HG03439 (cell line): ENCODE measurements at regions not wholly inside any gene's neighbourhood (a gene's known extent, or its start where the extent isn't known, plus 50 kb on each side); places are given as distances from the start of the nearest gene placed in this dataset.
A peak's percentile ranks its signal among the peaks of the same experiment; 100 is the strongest.
"Not testable (repeated sequence)": the region's sequence is repeated elsewhere in the genome, so short reads cannot be mapped to it uniquely, and the experiment has no call there.

Experiments used
- ATAC-seq: cut with Tn5 transposase; IDR thresholded peaks from one replicate; pipeline ENCODE4 v1.9.1; 2021; ENCODE audit warnings: mild to moderate bottlenecking, moderate library complexity; ENCODE audit not compliant: unreplicated experiment

- ATAC-seq, result no peak
These were observed 224.5 kb upstream of the TAPT1 start for GRCh38 chr4:16450724-16451123.

- ATAC-seq, result no peak
These were observed 223.8 kb upstream of the TAPT1 start for GRCh38 chr4:16450031-16450430.

- ATAC-seq, result no peak
These were observed 223.1 kb upstream of the TAPT1 start for GRCh38 chr4:16449406-16449805.

GRCh38 chr4:16448241-16448840 lies 222.1 kb upstream of the TAPT1 start:
- no peak for ATAC-seq

GRCh38 chr4:16443504-16444088 lies 217.3 kb upstream of the TAPT1 start:
- peak; percentile 81 for ATAC-seq

GRCh38 chr4:16442296-16442695 lies 216.0 kb upstream of the TAPT1 start:
- ATAC-seq, result no peak

- no peak for ATAC-seq
These were observed 213.5 kb upstream of the TAPT1 start for GRCh38 chr4:16439768-16440167.

- no peak for ATAC-seq
These were observed 212.7 kb upstream of the TAPT1 start for GRCh38 chr4:16438986-16439385.

- no peak for ATAC-seq
These were observed 211.6 kb upstream of the TAPT1 start for GRCh38 chr4:16437836-16438235.

GRCh38 chr4:16431866-16432265 lies 205.6 kb upstream of the TAPT1 start:
- ATAC-seq, result no peak

- ATAC-seq, result no peak
These were observed 192.5 kb upstream of the TAPT1 start for GRCh38 chr4:16418814-16419213.

- no peak for ATAC-seq
These were observed 190.9 kb upstream of the TAPT1 start for GRCh38 chr4:16417198-16417597.

- ATAC-seq, result no peak
These were observed 190.3 kb upstream of the TAPT1 start for GRCh38 chr4:16416601-16417000.

- ATAC-seq, result no peak
These were observed 189.5 kb upstream of the TAPT1 start for GRCh38 chr4:16415751-16416150.

- no peak for ATAC-seq
These were observed 187.7 kb upstream of the TAPT1 start for GRCh38 chr4:16413814-16414555.

- ATAC-seq, result no peak
These were observed 185.3 kb upstream of the TAPT1 start for GRCh38 chr4:16411501-16412085.

- not testable (repeated sequence) for ATAC-seq
These were observed 166.9 kb upstream of the TAPT1 start for GRCh38 chr4:16393216-16393615.

GRCh38 chr4:16391196-16391595 lies 164.9 kb upstream of the TAPT1 start:
- ATAC-seq, result no peak

GRCh38 chr4:16387448-16387847 lies 161.2 kb upstream of the TAPT1 start:
- ATAC-seq, result no peak

GRCh38 chr4:16386711-16387320 lies 160.5 kb upstream of the TAPT1 start:
- no peak for ATAC-seq

- ATAC-seq, result no peak
These were observed 158.3 kb upstream of the TAPT1 start for GRCh38 chr4:16384576-16384975.

- no peak for ATAC-seq
These were observed 156.3 kb upstream of the TAPT1 start for GRCh38 chr4:16382571-16382970.
